Left cardiac atrium (tissue), 4 donors: ENCODE measurements at regions not wholly inside any gene's neighbourhood (a gene's known extent, or its start where the extent isn't known, plus 50 kb on each side); places are given as distances from the start of the nearest gene placed in this dataset.
"Not testable (repeated sequence)": the region's sequence is repeated elsewhere in the genome, so short reads cannot be mapped to it uniquely, and the experiment has no call there.

ENCODE experiments used
- ATAC-seq, 2 donors: fragments of 200-7000 bp; cut with Tn5 transposase; one replicate each; pipeline ENCODE4 v1.9.1; 2020; ENCODE audit warnings: mild to moderate bottlenecking in 2 of 2, moderate library complexity in 2 of 2
- DNase-seq: peaks from one replicate; pipeline ENCODE4 v3.0.0-alpha.2; 2020
- intact Hi-C, 2 donors: fragments of 100-400 bp; cut with DNase I; formaldehyde crosslinking; loops; one replicate each; pipeline versions ENCODE4 v1.14.1 to v1.15.1; 2022 to 2023
- donor health status: DM: no; HTN: yes; CAD: no.
- donor health status: DM: no; HTN: yes; CAD: no; lungs with severe emphysema.
- donor health status: DM: yes; HTN: yes; CAD: no.
- donor health status: Dilated cardiomyopathy.

GRCh38 chr2:45102579-45103117 lies 93.4 kb upstream of the SIX2 start:
- DNase-seq = no peak
- no peak for ATAC-seq
- intact Hi-C loops = no loop called here

- intact Hi-C loops = no loop called here
- no peak for DNase-seq
- no peak for ATAC-seq
These were observed 92.9 kb upstream of the SIX2 start for GRCh38 chr2:45102141-45102540.

GRCh38 chr2:45096996-45097395 lies 87.7 kb upstream of the SIX2 start:
- ATAC-seq (no peak), DNase-seq (no peak)
- intact Hi-C loops = no loop called here

- intact Hi-C loops, DNase-seq, ATAC-seq: not testable (repeated sequence)
These were observed 86.8 kb upstream of the SIX2 start for GRCh38 chr2:45096038-45096437.

- intact Hi-C loops = no loop called here
- DNase-seq (no peak), ATAC-seq (no peak)
These were observed 84.4 kb upstream of the SIX2 start for GRCh38 chr2:45093663-45094062.

- ATAC-seq (no peak), DNase-seq (no peak)
- intact Hi-C loops = no loop called here
These were observed 83.9 kb upstream of the SIX2 start for GRCh38 chr2:45093181-45093580.

GRCh38 chr2:45089554-45090261 lies 80.5 kb upstream of the SIX2 start:
- intact Hi-C loops = no loop called here
- DNase-seq (no peak), ATAC-seq (no peak)

- ATAC-seq (no peak), DNase-seq (no peak)
- intact Hi-C loops = no loop called here
These were observed 76.2 kb upstream of the SIX2 start for GRCh38 chr2:45085487-45085886.

GRCh38 chr2:45084361-45085020 lies 75.2 kb upstream of the SIX2 start:
- DNase-seq (no peak), ATAC-seq (no peak)
- intact Hi-C loops = no loop called here

- ATAC-seq (no peak), DNase-seq (no peak)
- intact Hi-C loops = no loop called here
These were observed 73.9 kb upstream of the SIX2 start for GRCh38 chr2:45083175-45083574.

GRCh38 chr2:45074713-45075112 lies 65.5 kb upstream of the SIX2 start:
- ATAC-seq (no peak), DNase-seq (no peak)
- intact Hi-C loops = no loop called here

GRCh38 chr2:45072862-45073237 lies 63.6 kb upstream of the SIX2 start:
- no peak for ATAC-seq
- intact Hi-C loops = no loop called here
- DNase-seq = no peak

- intact Hi-C loops = no loop called here
- no peak for ATAC-seq
- no peak for DNase-seq
These were observed 63.0 kb upstream of the SIX2 start for GRCh38 chr2:45072064-45072861.

- no peak for ATAC-seq
- DNase-seq = no peak
- intact Hi-C loops = no loop called here
These were observed 60.9 kb upstream of the SIX2 start for GRCh38 chr2:45070113-45070652.

GRCh38 chr2:45069684-45070083 lies 60.4 kb upstream of the SIX2 start:
- ATAC-seq (no peak), DNase-seq (no peak)
- intact Hi-C loops = no loop called here

- intact Hi-C loops = no loop called here
- ATAC-seq (no peak), DNase-seq (no peak)
These were observed 59.4 kb upstream of the SIX2 start for GRCh38 chr2:45068571-45069140.

- intact Hi-C loops = no loop called here
- peak in 1 of 2 donors; percentile 58 for ATAC-seq
- DNase-seq = no peak
These were observed 58.8 kb upstream of the SIX2 start for GRCh38 chr2:45067859-45068570.
